HepG2 (cell line): ENCODE measurements at regions not wholly inside any gene's neighbourhood (a gene's known extent, or its start where the extent isn't known, plus 50 kb on each side); places are given as distances from the start of the nearest gene placed in this dataset.

Experiments used
- CBX2 ChIP-seq, 2 experiments: fragments of 200-600 bp in 1 of 2; sonication (generic); formaldehyde crosslinking in 1 of 2; IDR thresholded peaks; 2 replicates each; pipeline versions ENCODE4 v1.7.0 to v1.8.1; 2018 to 2022; ENCODE audit warnings: low read depth in 2 of 2, low read length in 1 of 2, mild to moderate bottlenecking in 1 of 2, missing genetic modification reagents in 1 of 2
- HOMEZ ChIP-seq: IDR thresholded peaks from 2 replicates; pipeline ENCODE4 v1.6.1; 2016; ENCODE audit warnings: low read depth
- NBN ChIP-seq: fragments of 450-650 bp; conservative IDR thresholded peaks from 2 replicates; pipeline ENCODE4 v1.6.1; 2017
- NR2F2 ChIP-seq: IDR thresholded peaks from 2 replicates; pipeline ENCODE4 v1.6.1; 2012; ENCODE audit warnings: low read depth, inconsistent platforms, borderline replicate concordance
- SOX6 ChIP-seq, 2 experiments: fragments of 450-650 bp in 1 of 2; sonication (generic) in 1 of 2; formaldehyde crosslinking in 1 of 2; IDR thresholded peaks; 2 replicates each; pipeline versions ENCODE4 v1.4.0 to v1.6.1; 2017 to 2020; ENCODE audit warnings: antibody characterized with exemption in 1 of 2, mild to moderate bottlenecking in 1 of 2, missing genetic modification reagents in 1 of 2
- SP140L ChIP-seq: sonication (generic); formaldehyde crosslinking; IDR thresholded peaks from 2 replicates; pipeline ENCODE4 v1.4.0; 2020; ENCODE audit warnings: missing genetic modification reagents, borderline replicate concordance
- ZNF180 ChIP-seq: sonication (generic); formaldehyde crosslinking; IDR thresholded peaks from 2 replicates; pipeline ENCODE4 v1.4.0; 2020; ENCODE audit warnings: low read depth, missing genetic modification reagents, borderline replicate concordance
- ZNF205 ChIP-seq: IDR thresholded peaks from 2 replicates; pipeline ENCODE4 v1.6.1; 2018; ENCODE audit warnings: missing biosample characterization, missing genetic modification reagents
- ZNF263 ChIP-seq: sonication (generic); formaldehyde crosslinking; IDR thresholded peaks from 2 replicates; pipeline ENCODE4 v1.4.0; 2020; ENCODE audit warnings: missing genetic modification reagents
- ZNF335 ChIP-seq: sonication (generic); formaldehyde crosslinking; IDR thresholded peaks from 2 replicates; pipeline ENCODE4 v1.4.0; 2020; ENCODE audit warnings: missing genetic modification reagents
- ZNF75D ChIP-seq: sonication (generic); formaldehyde crosslinking; IDR thresholded peaks from 2 replicates; pipeline ENCODE4 v1.8.1; 2023; ENCODE audit warnings: missing genetic modification reagents, mild to moderate bottlenecking, borderline replicate concordance
- TF ChIP-seq, protein P1 (sequence below): sonication (generic); formaldehyde crosslinking; IDR thresholded peaks from 2 replicates; pipeline ENCODE4 v1.4.0; 2020; ENCODE audit warnings: mild to moderate bottlenecking, missing genetic modification reagents

DNA sequence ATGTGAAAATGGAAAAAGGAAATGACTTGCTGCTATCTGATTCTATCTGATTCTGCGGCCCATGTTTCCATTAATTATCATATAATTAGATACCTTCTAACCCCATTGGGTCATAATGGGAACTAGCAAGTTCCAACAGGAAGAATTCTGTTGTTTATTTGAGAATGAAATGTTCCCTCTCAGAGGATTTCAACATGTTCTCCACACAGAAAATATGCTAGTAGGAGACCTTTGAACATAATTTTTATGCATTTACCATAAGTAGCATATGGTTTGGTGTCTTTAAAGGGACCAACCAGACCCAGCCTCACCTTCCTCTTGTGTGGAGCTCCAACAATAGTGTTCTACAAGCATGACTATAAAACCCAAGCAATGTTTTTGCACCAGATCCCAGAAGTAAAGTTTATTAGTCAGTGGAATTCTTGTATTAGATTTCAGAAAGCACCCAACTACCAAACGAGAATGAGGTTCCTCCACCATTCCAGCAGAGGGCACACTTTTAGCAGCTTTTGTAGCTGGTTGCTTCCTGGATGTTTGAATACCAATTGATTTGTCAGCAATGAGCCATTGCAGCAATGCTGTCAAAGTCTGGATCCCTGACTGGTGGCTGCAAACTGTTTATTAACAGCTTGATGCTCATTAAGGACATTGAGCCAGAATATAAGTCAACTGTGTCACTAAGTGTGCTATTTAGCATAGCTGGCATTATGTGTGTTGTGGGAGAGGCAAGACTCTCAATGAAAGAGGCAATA is 143.6 kb upstream of the GJE1 start (continued):
- TF ChIP-seq ZNF263 (CRISPR knock-in tag) (no peak), ZNF180 (CRISPR knock-in tag) (no peak), CBX2 (IDR thresholded peaks at IDR 0.05; ENCODE audit: low read depth, low read length) (no peak), CBX2 (CRISPR knock-in tag; IDR thresholded peaks at IDR 0.05; ENCODE audit: low read depth) (no peak), ZNF75D (CRISPR knock-in tag) (no peak), NBN (no peak), HOMEZ (0 out of 2 replicates have a peak, but pooled peaks have one; percentile 22), SP140L (CRISPR knock-in tag) (no peak), ZNF205 (CRISPR knock-in tag) (no peak), ZNF335 (CRISPR knock-in tag) (no peak), NR2F2 (no peak), SOX6 (IDR thresholded peaks at IDR 0.05) (no peak), SOX6 (CRISPR knock-in tag; IDR thresholded peaks at IDR 0.05) (no peak)
- TF ChIP-seq, protein P1, sequence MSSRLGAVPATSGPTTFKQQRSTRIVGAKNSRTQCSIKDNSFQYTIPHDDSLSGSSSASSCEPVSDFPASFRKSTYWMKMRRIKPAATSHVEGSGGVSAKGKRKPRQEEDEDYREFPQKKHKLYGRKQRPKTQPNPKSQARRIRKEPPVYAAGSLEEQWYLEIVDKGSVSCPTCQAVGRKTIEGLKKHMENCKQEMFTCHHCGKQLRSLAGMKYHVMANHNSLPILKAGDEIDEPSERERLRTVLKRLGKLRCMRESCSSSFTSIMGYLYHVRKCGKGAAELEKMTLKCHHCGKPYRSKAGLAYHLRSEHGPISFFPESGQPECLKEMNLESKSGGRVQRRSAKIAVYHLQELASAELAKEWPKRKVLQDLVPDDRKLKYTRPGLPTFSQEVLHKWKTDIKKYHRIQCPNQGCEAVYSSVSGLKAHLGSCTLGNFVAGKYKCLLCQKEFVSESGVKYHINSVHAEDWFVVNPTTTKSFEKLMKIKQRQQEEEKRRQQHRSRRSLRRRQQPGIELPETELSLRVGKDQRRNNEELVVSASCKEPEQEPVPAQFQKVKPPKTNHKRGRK (CRISPR knock-in tag): no peak
- TF ChIP-seq, all 625 proteins: peak for 15
